GM12878 (cell line): ENCODE measurements at regions not wholly inside any gene's neighbourhood (a gene's known extent, or its start where the extent isn't known, plus 50 kb on each side); places are given as distances from the start of the nearest gene placed in this dataset.

Experiments
- CEBPB ChIP-seq, 2 experiments: fragments of 150-350 bp in 1 of 2; IDR thresholded peaks; 2 replicates each; pipeline ENCODE4 v1.6.1; 2012 to 2014; ENCODE audit warnings: low read depth in 2 of 2, low read length in 2 of 2, borderline replicate concordance in 1 of 2, inconsistent platforms in 1 of 2
- EZH2 ChIP-seq: IDR thresholded peaks from 2 replicates; pipeline ENCODE4 v1.6.1; 2012; ENCODE audit warnings: low read depth, mild to moderate bottlenecking, control low read depth, inconsistent platforms, low read length, borderline replicate concordance; ENCODE audit not compliant: control insufficient read depth
- FOXK2 ChIP-seq: fragments of 450-650 bp; IDR thresholded peaks from 2 replicates; pipeline ENCODE4 v1.6.1; 2017; ENCODE audit warnings: mild to moderate bottlenecking, moderate library complexity
- NFYB ChIP-seq: IDR thresholded peaks from 2 replicates; pipeline ENCODE4 v1.6.1; 2011; ENCODE audit warnings: low read depth, mild to moderate bottlenecking, low read length, improper control_type of control experiment, moderate library complexity; ENCODE audit not compliant: insufficient read depth
- POLR2AphosphoS5 ChIP-seq: IDR thresholded peaks from 2 replicates; pipeline ENCODE4 v1.6.1; 2011; ENCODE audit warnings: mild to moderate bottlenecking, low read length, inconsistent platforms
- RAD21 ChIP-seq: IDR thresholded peaks from 2 replicates; pipeline ENCODE4 v1.6.1; 2011; ENCODE audit warnings: mild to moderate bottlenecking, low read depth, low read length, moderate library complexity; ENCODE audit not compliant: insufficient read depth
- TARDBP ChIP-seq: IDR thresholded peaks from 2 replicates; pipeline ENCODE4 v1.6.1; 2016; ENCODE audit warnings: borderline replicate concordance
- ZBTB4 ChIP-seq: fragments of 450-650 bp; formaldehyde crosslinking; IDR thresholded peaks from 2 replicates; pipeline ENCODE4 v1.4.0; 2022; ENCODE audit warnings: mild to moderate bottlenecking, moderate library complexity
- TF ChIP-seq, protein P1 (sequence below), 3 experiments: IDR thresholded peaks in 2 of 3; conservative IDR thresholded peaks in 1 of 3; 2 replicates each; pipeline ENCODE4 v1.5.1; 2011; ENCODE audit warnings: low read depth in 3 of 3, low read length in 3 of 3, mild to moderate bottlenecking in 3 of 3, control low read depth in 2 of 3, moderate library complexity in 2 of 3, inconsistent platforms in 1 of 3, mixed read lengths in 1 of 3; ENCODE audit not compliant: control insufficient read depth in 2 of 3, insufficient read depth in 1 of 3; ENCODE audit errors: extremely low read depth in 1 of 3

GRCh38 chr11:47928426-47928825 is 51.9 kb upstream of the PTPRJ start:
- TF ChIP-seq CEBPB (IDR thresholded peaks at IDR 0.05; ENCODE audit: borderline replicate concordance in 1 of 2, low read depth in 2 of 2, low read length in 2 of 2): no peak
- TF ChIP-seq RAD21: no peak
- TF ChIP-seq, protein P1, sequence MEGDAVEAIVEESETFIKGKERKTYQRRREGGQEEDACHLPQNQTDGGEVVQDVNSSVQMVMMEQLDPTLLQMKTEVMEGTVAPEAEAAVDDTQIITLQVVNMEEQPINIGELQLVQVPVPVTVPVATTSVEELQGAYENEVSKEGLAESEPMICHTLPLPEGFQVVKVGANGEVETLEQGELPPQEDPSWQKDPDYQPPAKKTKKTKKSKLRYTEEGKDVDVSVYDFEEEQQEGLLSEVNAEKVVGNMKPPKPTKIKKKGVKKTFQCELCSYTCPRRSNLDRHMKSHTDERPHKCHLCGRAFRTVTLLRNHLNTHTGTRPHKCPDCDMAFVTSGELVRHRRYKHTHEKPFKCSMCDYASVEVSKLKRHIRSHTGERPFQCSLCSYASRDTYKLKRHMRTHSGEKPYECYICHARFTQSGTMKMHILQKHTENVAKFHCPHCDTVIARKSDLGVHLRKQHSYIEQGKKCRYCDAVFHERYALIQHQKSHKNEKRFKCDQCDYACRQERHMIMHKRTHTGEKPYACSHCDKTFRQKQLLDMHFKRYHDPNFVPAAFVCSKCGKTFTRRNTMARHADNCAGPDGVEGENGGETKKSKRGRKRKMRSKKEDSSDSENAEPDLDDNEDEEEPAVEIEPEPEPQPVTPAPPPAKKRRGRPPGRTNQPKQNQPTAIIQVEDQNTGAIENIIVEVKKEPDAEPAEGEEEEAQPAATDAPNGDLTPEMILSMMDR (IDR thresholded peaks at IDR 0.05 in 2 of 3, conservative IDR thresholded peaks at IDR 0.05 in 1 of 3; ENCODE audit: control insufficient read depth in 2 of 3, extremely low read depth in 1 of 3, insufficient read depth in 1 of 3, low read depth in 3 of 3, low read length in 3 of 3): no peak
- TF ChIP-seq FOXK2: no peak
- TF ChIP-seq NFYB: no peak
- TF ChIP-seq ZBTB4: no peak
- TF ChIP-seq EZH2: no peak
- no peak for TF ChIP-seq POLR2AphosphoS5
- TF ChIP-seq TARDBP: no peak
